ENCODE measurements at regions not wholly inside any gene's neighbourhood (a gene's known extent, or its start where the extent isn't known, plus 50 kb on each side); places are given as distances from the start of the nearest gene placed in this dataset.
"Not testable (repeated sequence)": the region's sequence is repeated elsewhere in the genome, so short reads cannot be mapped to it uniquely, and the experiment has no call there.

DNA sequence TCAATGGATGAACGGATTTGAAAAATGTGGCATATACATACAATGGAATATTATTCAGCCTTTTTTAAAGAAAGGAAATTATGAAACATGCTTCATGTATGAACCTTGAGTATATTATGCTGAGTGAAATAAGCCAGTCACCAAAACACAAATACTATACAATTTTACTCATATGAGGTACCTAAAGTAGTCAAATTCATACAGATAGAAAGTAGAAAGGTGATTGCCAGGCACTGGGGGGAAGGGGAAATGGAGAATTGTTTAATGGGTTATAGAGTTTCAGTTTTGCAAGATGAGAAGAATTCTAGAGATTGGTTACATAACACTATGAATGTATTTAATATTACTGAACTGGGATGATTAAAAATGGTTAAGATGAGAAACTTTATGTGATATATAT lies 171.4 kb downstream of the TMTC3 start:
- no peak for DNase-seq

DNA sequence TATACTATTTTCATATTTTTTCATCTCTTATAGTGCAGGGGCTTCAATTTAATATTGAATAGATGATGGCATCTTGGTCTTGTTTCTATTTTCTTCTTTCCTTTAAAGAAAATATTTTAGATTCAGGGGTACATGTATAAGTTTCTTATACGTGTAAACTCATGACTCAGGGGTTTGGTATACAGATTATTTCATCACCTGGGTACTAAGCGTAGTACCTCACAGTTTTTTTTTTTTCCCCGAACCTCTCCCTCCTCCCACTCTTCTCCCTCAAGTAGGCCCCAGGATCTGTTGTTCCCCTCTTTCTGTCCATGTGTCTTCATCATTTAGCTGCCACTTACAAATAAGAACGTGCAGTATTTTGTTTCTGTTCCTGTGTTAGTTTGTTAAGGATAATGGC lies 172.6 kb downstream of the TMTC3 start:
- no peak for DNase-seq

DNA sequence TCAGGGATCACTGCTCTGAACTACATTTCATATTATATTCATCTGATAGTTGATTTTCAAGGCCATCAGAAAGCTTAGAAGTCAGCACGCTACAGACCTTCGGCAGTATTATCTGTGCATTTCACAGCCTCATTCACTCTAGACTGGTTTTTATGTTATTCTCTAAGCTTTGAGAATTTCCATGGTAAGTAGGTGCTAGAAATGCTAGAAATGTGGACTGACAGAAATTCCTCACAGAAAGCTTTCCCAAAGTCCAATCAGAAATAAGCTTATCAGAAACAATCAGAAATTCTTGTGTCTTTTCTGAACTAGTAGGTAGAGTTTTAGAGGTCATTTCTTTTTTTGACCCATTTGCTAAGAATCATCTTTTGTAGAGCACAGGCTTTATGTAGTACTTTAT lies 176.6 kb downstream of the TMTC3 start:
- DNase-seq: no peak

DNA sequence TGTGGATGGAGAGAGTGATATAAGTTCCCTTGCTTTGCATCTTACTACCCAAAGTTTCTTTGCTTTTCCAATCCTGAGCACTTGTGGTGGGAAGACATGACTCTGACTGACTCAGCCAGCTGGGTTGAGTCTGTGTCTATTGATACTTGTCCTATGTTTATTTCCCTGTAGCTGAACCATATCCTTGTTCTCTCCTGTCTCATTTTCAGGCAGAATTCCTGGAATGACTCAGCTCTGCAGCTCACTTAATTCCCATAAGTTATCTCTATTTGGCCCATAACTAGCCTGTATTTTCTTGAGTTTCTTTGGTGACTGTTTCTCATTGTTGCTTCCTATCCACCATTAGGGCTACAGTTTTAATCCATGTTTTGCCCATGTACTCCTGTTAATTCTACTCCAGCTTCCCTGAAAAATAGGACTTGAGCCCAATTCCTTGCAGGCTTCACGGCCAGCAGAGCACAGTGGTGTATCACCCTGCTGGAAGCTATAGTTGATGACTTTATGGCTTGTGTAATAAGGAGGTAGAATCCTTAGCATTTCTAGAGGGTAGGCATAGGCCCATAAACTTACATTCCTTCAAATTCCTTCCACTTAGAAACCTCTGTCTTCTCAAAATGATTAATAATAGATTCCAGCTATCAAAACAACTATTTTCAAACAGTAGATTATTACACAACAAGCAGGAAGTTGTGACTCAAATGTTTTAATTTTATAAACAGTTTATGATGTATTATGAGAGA lies 183.1 kb downstream of the TMTC3 start:
- DNase-seq: no peak

DNA sequence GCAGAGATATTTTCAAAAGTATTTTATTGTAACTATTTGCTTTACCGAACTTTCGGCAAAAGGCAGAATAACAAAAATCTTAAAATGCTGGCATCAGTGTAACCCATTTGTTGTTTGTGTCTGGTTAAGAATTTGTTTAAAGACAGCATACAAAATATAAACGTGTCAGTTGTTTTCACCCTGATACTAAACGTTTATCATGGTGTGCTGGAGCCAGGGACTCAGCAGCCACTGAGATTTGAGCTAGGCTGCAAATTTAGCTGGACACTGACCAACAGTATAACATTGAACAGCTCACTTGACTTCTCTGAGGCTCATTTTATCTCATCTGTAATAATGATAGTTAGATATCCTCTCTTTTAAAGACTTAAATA lies 183.7 kb downstream of the TMTC3 start:
- no peak for DNase-seq

DNA sequence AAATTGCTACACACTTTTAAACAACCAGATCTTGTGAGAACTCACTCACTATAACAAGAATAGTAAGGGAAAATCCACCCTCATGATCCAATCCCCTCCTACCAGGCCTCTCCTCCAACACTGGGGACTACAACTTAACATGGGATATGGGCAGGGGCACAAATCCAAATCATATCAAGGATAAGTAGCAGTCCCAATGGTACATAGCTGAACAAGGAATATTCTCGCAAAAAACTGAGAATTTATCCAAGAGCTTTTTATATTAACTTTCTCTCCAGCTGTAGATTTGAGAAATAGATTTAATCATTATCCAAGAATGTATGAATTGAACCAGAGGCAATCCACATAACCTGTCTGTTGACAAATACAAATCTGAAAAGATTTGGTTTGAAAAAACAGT lies 185.2 kb downstream of the TMTC3 start:
- no peak for DNase-seq

DNA sequence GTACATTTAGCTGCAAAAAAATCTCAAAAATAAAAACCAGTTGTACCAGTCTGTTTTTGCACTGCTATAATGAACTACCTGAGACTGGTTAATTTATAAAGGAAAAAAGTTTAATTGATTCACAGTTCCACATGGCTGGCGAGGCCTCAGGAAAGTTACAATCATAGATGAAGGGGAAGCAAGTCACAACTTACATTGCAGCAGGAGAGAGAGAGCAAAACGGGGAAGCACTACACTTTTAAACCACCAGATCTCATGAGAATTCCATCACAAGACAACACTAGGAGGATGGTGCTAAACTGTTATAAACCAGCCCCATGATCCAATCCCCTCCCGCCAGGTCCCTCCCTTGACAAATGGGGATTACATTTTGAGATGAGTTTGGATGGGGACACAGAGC lies 186.0 kb downstream of the TMTC3 start:
- no peak for DNase-seq

DNA sequence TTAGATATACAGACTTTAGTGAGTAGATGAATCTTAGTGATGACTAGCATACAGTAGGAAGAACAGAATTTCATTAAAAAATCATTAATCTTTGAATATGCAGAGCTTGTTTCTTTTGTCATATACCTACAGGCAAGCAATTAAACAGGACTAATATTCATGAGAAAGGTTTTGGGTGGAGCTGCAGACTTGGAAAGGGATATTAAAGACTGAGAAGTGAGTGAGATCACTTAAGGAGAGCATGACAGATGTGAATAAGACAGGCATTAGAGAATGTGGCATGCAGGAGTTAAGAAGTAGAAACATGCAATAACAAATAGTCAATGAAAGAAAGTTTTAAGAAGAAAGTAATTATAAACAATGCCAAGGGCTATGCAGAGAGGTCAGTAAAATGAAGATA lies 187.7 kb downstream of the TMTC3 start:
- DNase-seq: no peak

DNA sequence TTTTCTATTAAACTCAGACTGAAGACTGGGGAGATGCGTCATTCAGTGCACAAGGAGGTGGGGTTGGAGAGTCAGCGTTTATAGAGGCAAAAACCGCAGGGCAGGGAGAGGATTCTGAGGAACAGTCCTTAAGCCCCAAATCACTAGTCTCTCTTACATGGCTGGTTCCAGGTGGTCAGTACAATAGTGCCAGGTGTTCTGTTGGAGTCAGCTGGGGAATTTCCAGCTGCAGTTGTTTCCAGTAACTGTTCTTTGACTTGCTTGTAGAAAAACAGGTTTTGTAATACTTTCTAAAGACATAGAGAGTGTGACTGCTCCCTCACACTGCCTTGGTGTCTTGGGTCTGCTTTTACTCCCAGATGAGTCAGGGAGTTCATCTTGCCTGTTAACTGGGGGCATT lies 192.2 kb downstream of the TMTC3 start:
- DNase-seq: peak in 1 of 2 experiments; percentile 21

DNA sequence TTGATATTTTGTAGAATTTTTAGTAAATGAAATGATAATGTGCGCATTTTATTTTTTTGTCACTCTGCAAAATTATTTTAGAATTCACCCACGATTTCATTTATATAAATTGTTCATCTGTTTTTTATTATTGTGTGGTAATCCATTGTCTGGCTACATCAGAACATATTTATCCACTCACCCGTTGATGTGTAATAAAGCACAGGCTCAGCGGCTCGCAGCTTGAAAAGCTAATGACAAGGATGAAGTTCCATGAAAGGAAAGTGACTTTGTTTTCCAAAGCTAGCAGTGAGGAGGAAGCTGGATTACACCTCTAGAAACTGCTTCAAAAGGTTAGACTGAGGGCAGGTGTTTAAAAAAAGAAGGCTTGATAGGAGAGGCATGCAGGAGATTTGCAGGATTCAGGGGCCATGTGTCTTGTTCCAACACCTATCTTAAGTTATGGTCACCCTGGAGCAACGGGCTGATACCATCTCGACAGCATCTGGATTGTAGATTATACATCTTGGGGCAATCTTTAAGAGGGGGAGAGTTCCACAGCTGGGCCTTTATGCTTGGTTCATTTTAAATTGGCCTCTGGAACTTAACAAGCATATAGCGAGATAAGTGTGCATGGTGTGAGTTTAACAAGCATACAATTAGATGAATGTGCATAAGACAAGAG lies 194.1 kb downstream of the TMTC3 start:
- no peak for DNase-seq

DNA sequence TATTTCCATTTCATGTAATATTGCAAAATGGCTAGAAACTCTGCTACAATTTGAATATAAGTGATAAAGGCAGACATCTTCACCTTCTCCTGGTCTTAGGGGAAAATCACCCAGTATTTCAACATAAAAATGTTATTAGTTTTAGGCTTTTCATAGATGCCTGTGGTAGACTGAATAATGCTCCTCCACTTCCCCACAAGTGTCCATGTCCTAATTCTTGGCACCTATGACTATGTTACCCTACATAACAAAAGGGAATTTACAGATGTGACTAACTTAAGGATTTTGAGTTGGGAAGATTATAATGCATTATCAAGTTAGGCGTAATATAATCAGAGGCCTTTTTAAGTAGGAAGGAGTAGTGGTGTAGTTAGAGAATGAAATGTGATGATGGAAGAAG lies 196.4 kb downstream of the TMTC3 start:
- no peak for DNase-seq

DNA sequence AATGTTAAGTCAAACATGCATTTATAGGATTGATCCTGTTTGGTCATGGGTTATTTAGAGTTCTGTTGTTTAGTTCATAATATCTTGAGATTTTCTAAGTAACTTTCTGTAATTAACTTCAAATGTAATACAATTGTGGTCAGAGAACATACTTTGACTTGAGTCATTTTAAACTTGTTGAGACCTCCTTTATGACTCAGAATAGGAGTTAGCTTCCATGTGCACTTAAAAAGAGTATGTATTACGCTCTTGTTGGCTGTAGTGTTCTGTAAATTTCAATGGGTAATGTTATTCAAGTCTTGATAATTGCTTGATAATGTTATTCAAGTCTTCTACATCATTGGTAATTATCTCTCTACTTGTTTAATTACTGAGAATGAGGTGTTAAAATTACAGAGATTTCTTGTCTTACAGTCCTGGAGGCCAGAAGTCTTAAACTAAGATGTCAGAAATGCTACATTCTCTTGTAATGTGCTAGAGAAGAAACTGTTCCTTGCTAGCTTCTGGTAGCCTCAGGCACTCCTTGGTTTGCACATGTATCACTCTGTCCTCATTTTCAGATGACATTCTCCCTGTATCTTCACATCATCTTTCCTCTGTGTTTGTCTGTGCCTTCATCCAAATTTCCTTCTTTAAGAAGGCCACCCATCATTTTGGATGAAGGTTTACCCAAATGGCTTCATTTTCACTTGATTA lies 197.3 kb downstream of the TMTC3 start:
- no peak for DNase-seq

DNA sequence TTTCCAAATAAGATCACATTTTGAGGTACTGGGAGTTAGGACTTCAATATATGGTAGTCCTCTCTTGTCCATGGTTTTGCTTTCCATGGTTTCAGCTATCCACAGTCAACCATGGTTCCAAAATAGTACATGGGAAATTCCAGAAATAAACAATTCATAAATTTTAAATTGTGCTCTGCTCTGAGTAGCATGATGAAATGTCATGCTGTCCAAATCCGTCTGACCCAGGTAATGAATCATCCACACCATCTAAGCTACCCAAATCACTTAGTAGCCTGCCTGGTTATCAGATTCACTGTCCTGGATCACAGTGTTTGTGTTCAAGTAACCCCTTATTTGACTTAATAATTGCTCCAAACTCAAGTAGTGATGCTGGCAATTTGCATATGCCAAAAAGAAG lies 197.9 kb downstream of the TMTC3 start:
- no peak for DNase-seq

DNA sequence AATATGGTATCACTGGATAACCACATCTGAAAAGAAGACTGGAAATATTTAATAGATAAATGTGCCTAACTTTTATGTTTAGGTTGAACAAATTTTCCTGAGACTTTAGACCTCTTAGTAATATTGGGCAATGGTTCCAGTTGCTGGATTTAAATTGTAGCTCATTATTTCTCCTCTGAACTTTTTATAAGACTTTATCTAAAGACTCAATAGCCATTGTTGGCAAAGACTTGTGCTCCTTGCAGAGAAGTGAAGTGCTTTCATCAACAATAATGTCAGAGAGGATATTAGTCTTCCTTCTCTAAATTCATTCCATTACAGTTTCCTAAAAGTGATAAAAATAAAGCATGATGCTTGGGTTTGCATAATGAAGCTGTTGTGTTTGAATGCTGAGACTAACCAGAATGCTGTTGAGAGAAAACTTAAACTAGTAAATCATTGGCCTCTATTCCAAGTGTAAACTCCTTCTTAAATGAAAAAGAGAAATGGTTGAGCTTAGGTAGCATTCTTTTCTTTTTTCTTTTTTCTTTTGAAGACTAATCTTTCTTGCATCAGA lies 200.2 kb downstream of the TMTC3 start:
- no peak for DNase-seq

DNA sequence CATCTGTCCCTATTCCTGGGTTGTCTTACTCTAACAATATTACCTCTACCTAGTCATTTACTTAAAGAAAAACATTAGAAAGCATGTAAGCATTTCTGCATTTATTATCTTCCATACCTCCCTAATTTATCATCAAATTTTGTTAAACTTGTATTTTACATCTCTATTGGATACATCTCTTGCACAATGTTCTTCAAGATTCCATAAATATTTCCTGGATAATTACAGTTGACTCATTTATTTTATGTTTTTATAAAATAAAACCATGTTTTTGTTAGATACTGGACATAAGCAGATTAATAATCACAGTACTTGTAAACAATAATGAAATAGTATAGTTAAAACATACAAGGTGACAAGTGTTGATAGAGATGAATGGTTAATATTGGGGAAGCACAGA lies 209.0 kb downstream of the TMTC3 start:
- DNase-seq: no peak

DNA sequence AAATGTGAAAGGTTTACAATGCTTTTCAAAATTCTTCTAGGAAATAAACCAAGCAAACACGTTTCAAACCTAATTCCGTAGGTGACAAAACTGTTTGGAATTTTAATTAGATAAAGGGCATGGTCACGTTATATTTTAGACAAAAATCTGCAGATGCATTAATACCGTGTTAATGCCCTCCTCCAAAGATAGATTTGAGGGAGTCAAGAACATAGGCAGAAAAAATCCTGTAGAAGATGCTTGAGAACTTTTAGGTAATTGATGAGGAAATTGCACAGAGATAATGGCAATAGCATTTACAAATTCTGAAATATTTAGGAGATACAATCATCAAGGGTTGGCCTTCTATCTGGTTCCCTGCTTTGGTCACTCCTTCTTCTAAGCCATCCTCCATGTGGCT lies 212.6 kb downstream of the TMTC3 start:
- DNase-seq: no peak

DNA sequence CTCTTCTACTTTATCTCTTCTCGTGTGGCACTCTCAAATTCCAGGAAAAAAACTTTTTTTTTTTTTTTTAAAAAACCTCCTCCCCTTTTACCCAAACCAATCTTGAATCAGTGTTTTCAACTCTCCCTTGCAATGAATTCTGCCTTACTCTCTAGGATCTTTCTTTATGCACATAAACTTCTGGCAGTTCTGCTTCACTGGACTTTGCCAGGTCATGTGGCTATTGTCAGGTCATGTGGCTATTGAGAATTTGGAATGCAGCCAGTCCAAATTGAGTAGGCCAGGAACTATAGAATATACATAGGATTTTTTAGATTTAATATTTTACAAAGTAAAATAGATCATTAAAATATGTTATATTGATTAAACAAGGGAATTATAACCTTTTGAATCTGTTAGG lies 218.2 kb downstream of the TMTC3 start:
- no peak for DNase-seq

DNA sequence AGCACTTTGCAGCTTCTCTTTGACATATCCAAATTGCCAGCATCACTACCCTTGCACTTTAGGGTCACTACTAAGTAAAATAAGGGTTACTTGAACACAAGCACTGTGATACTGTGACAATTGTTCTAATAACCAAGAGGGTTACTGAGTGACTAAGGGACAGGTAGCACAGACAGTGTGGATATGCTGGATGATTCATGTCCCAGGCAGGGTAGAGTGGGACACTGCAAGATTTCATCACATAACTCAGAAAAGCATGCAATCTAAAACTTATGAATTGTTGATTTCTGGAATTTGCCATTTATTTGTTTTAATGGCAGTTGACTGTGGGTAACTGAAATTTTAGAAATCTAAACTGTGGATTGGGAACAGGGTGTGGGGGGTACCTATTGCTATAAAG lies 218.8 kb downstream of the KITLG start:
- no peak for DNase-seq

DNA sequence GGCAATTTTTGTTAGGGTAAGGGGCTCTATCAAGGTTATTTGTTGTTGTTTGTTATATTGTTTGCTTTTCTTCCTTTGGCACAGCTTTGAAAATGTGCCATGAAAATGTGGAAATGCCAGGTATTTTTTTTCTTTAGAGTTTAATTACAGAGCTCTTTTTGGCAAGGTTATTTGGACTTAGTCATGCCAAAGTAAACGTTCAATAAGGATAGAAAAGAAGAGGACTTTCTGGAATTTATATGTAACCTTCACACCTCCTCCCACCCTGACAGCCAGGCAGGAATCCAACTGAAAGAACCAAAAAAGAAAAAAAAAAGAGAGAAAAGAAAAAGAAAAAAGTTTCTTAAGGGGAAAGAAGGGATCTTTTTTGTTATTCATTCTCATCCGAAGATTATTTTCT lies 217.8 kb downstream of the KITLG start:
- no peak for DNase-seq

DNA sequence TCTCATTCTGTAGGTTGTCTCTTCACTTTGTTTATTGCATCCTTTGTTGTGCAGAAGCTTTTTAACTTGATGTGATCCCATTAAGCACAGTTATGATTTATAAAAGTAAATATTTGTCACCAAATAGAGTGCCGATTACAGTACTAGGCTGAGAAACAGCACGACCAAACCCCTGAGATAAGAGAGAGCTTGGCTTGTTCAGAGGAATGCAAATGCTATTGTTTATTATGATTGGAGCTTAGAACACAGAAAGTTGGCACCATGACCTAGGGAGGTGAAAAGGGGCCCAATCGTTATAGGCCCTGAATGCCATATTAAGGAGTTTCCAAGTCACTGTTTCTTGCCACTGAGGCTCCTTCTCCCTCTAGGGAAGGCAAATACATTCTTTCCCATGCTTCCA lies 214.9 kb downstream of the KITLG start:
- DNase-seq: no peak

DNA sequence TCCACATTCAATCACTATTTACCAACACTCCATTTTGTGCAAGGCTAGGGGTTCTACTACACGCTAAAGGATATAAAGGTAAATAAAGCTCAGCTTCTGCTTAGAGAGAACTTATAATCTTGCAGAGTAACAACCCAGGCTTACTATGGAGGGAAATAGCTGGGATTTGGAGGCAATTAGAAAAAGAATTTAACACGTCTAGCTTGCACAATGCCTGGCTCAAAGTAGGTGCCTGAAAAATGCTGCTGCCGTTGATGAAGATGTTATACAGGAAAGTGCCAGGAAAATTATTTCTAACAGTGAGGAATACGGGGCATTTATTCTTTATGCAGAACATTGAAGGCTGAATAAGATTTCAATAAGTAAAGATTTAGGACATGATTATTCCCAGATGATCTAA lies 214.2 kb downstream of the KITLG start:
- no peak for DNase-seq

DNA sequence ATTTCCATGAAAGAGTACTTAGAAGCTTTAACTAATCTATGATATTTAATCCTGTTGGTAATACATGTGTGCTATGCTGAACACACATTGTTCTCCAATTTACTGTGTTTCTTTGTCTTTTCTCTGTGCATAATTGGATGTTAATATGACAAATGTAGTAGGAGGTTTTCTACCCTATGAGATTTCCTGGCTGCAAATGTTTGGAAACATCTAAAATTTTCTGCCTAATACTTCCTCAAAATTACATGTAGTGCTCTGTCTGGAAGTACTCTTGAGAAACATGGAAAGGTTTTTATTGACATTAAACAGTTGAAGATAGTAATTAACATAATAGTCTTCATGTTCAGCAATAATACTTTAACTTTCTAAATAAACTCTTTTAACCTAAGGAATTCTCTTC lies 213.0 kb downstream of the KITLG start:
- DNase-seq: no peak

DNA sequence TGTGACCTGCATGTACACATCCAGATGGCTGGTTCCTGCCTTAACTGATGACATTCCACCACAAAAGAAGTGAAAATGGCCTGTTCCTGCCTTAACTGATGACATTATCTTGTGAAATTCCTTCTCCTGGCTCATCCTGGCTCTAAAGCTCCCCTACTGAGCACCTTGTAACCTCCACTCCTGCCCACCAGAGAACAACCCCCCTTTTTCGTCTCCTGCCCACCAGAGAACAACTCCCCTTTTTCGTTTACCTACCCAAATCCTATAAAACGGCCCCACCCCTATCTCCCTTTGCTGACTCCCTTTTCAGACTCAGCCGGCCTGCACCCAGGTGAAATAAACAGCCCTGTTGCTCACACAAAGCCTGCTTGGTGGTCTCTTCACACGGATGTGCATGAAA lies 212.2 kb downstream of the KITLG start:
- DNase-seq: not testable (repeated sequence)

Measured in NCI-H524 (cell line).